GM21381 (cell line): ENCODE measurements at regions not wholly inside any gene's neighbourhood (a gene's known extent, or its start where the extent isn't known, plus 50 kb on each side); places are given as distances from the start of the nearest gene placed in this dataset.
"Not testable (repeated sequence)": the region's sequence is repeated elsewhere in the genome, so short reads cannot be mapped to it uniquely, and the experiment has no call there.

ENCODE experiments used
- ATAC-seq: cut with Tn5 transposase; IDR thresholded peaks from one replicate; pipeline ENCODE4 v1.9.1; 2021; ENCODE audit warnings: mild to moderate bottlenecking, moderate library complexity; ENCODE audit not compliant: unreplicated experiment

GRCh38 chr1:221601166-221601565 lies 140.7 kb downstream of the DUSP10 start:
- no peak for ATAC-seq

- ATAC-seq = no peak
These were observed 139.1 kb downstream of the DUSP10 start for GRCh38 chr1:221602830-221603229.

- ATAC-seq = not testable (repeated sequence)
These were observed 137.5 kb downstream of the DUSP10 start for GRCh38 chr1:221604390-221604789.

DNA sequence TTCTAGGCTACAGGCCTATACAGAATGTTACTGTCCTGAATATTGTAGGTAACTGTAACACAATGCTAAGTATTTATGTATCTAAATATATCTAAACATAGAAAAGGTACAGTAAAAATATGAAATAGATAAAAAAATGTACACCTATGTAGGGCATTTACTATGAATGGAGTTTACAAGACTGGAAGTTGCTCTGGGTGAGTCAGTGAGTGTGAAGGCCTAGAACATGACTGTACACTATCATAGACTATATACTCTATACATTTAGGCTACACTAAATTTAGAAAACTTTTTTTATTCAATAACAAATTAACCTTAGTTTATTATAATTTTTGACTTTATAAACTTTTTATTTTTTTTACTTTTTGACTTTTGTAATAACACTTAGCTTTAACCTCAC lies 136.9 kb downstream of the DUSP10 start:
- no peak for ATAC-seq

DNA sequence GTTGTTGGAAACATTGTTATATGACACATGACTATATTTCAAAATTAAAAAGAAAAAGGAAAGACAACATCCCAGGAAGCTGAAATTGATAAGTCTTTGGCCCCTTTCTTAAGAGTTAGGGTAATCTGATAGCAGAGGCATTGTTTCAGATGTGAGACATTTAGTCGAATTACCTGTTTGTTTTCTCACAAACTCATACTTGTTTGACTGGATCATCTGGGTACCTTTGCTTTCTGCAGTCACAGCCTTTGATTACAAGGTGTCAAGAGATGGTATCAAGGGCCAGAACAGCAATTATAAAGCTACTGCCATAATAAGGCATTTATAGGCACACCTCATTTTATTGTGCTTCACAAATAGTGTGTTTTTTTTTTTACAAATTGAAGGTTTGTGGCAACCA lies 136.3 kb downstream of the DUSP10 start:
- no peak for ATAC-seq

DNA sequence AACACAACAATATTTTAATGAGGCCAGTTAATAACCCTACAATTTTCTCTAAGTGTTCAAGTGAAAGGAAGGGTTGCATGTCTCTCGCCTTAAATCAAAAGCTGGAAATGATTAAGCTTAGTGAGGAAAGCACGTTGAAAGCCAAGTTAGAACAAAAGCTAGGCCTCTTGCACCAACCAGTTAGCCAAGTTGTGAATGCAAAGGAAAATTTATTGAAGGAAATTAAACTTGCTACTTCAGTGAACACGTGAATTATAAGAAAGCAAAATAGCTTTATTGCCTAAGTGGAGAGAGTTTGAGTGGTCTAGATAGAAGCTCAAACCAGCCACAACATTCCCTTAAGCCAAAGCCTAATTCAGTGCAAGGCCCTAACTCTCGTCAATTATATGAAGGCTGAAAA lies 135.6 kb downstream of the DUSP10 start:
- no peak for ATAC-seq

- no peak for ATAC-seq
These were observed 133.0 kb downstream of the DUSP10 start for GRCh38 chr1:221608835-221609320.

GRCh38 chr1:221611656-221612046 lies 130.2 kb downstream of the DUSP10 start:
- no peak for ATAC-seq

- no peak for ATAC-seq
These were observed 129.7 kb downstream of the DUSP10 start for GRCh38 chr1:221612047-221612777.

DNA sequence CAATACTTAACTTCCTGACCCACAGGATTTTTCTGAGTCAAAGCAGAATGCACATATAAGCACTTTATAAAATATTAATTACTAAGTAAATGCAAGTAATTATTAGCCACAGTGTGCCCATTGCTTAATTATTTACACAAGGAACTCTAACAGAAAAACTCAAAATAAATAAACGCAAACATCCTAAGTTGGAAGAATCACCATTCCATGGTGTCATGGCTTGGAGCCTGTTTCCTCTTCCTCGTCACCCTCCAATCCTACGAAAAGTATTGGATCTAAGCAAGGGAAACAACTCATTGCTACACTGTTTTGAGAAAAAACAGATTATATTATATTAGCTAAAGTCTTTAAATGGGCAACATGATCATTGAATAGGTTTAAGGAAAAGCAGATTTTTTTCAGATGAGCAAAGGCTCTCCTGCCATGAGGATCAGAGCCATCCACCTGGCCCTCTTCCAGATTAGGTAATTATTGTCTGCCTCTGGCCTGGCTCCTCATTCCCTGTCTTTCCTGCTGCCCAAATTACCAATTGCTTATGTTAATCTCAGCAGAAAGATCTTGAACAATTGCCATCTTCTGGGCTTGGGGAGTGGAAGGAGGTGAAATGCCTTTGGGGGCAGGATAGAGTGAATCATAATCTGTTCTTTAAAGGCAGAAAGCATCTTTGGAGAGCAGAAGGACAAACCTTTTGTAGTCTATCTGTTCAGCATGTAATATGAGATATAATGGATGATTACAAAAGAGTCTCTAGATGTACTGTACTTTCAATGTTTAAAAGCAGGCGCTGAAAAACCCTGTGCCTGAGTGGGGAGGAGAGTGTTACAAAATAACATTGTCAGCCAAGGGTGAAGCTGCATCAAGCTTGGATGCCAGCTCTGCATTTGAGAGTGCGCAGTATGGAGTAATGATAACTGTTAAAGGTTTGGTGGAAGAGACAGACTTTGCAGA lies 121.2 kb downstream of the DUSP10 start:
- no peak for ATAC-seq

GRCh38 chr1:221621683-221622082 lies 120.2 kb downstream of the DUSP10 start:
- ATAC-seq = no peak

GRCh38 chr1:221622389-221622788 lies 119.5 kb downstream of the DUSP10 start:
- ATAC-seq = no peak

- no peak for ATAC-seq
These were observed 116.9 kb downstream of the DUSP10 start for GRCh38 chr1:221625026-221625425.

- ATAC-seq = no peak
These were observed 115.8 kb downstream of the DUSP10 start for GRCh38 chr1:221626041-221626440.

DNA sequence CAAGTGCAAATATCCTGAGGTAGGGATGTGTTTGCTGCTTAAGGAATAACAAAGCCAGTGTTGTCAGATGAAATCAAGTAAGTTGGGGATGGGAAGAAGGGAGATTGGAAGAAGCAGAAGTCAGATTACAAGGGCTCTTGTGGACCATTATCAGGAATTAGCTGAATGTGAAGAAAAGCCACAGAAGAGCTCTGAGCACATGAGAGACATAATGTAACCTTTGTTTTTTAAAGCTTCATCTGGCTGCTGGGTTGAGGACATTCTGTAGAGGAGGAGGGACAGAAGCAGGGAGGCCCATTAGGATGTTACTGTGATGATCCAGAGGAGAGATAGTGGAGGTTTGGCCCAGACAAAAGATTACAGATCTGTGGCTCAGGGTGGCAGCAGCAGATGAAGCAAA lies 111.7 kb downstream of the DUSP10 start:
- ATAC-seq = no peak

- ATAC-seq = no peak
These were observed 110.3 kb downstream of the DUSP10 start for GRCh38 chr1:221631556-221631955.

DNA sequence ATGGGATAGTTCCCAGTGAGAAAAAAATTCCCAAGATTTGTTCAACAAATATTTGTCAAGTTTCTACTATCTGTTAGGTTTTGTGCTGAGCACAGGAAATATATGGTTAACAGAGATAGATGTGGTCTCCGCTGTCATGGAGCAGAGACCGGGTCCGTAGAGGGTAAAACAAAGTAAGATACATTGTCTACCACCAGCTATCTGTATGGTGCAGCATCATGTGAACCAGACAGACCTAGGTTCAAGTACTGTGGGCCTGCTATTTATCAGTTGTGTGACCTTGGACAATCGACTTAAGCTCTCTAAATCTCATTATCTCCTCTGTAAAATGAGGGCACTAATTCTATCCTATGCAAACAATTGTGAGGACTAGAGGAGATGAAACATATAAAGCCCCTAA lies 109.8 kb downstream of the DUSP10 start:
- ATAC-seq = no peak

DNA sequence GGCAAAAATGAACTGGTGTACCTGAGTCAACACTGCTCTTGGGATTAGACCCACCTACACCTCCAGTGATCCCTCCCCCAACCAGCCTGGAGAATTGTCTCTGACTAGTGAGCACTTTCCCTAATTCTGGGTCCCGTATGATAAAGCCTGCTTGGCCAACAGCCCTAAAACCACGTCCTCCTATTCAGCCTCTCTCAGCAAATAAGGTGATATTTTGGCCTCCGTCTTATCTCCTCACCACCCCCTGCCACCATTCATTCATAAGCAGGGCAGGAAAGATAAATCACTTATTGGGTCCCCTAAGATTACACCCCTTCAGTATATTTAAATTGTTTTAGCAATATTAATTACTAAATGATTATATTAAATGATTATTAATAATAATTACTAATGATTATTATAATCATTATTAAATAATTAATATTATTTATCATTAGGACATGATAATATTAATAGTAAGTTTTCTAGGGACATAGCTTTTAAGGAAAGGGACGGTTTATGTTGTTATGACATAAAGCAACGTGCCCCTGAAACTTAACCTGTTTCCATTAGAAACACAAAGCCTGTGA lies 108.0 kb downstream of the DUSP10 start:
- no peak for ATAC-seq

- ATAC-seq = no peak
These were observed 107.3 kb downstream of the DUSP10 start for GRCh38 chr1:221634606-221635005.

GRCh38 chr1:221635305-221635704 lies 106.6 kb downstream of the DUSP10 start:
- ATAC-seq = no peak

DNA sequence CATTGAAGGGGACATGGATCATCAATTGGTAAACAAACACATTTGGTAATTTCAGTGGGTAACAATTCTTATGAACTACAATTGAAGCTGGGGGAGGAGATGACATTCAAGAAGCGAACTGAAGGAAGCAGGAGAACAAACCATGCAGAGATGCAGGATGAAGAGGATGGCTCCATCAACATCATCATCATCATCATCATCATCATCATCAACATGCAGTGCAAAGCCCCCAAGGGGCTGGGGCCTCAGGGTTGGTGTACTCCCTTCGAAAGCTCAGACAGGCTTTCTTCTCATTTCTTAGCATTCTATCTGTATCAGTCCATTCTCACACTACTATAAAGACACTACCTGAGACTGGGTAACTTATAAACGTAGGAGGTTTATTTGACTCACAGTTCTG lies 105.8 kb downstream of the DUSP10 start:
- ATAC-seq = no peak

GRCh38 chr1:221636967-221637366 lies 104.9 kb downstream of the DUSP10 start:
- ATAC-seq = no peak
